IMR-90 (cell line): ENCODE measurements at regions not wholly inside any gene's neighbourhood (a gene's known extent, or its start where the extent isn't known, plus 50 kb on each side); places are given as distances from the start of the nearest gene placed in this dataset.

Experiments used
- ATAC-seq: fragments of 200-7000 bp; cut with Tn5 transposase; 2 replicates; pipeline ENCODE4 v1.9.1; 2020; ENCODE audit warnings: low read depth, mild to moderate bottlenecking, moderate library complexity
- BruUV-seq: library from RNA; stranded (reverse); fragments of 400-500 nt; replicated peaks from 2 replicates; lab custom pipeline; 2021; lab: Mats Ljungman, UMichigan
- CTCF ChIA-PET: fragments of 300-600 bp; formaldehyde crosslinking; extraction: SDS; loops from one replicate; lab custom pipeline; 2021; ENCODE audit warnings: antibody characterized with exemption; lab: Yijun Ruan, JAX
- POLR2A ChIA-PET: fragments of 300-600 bp; sonication (Branson Sonifier 250); formaldehyde crosslinking; loops from one replicate; lab custom pipeline; 2022; ENCODE audit warnings: antibody characterized with exemption; ENCODE audit not compliant: unreplicated experiment; lab: Charles Lee
- DNase-seq: peaks from one replicate; pipeline ENCODE4 v3.0.0; 2013
- H2AFZ ChIP-seq: replicated peaks from 2 replicates; pipeline ENCODE3; 2013; ENCODE audit warnings: low read length, mild to moderate bottlenecking; ENCODE audit not compliant: poor library complexity
- H2AK5ac ChIP-seq: 2 replicates; pipeline ENCODE4 v1.6.1; 2013; ENCODE audit warnings: low read depth, low read length, inconsistent platforms
- H2AK9ac ChIP-seq: replicated peaks from 2 replicates; pipeline ENCODE3; 2013; ENCODE audit warnings: mild to moderate bottlenecking, low read depth, low read length, moderate library complexity; ENCODE audit not compliant: poor library complexity
- H2BK120ac ChIP-seq: 2 replicates; pipeline ENCODE4 v1.6.1; 2013; ENCODE audit warnings: low read depth, low read length, inconsistent platforms
- H2BK15ac ChIP-seq: 3 replicates; pipeline ENCODE4 v1.6.1; 2013; ENCODE audit warnings: low read depth, low read length, inconsistent platforms
- H2BK20ac ChIP-seq: 2 replicates; pipeline ENCODE4 v1.6.1; 2013; ENCODE audit warnings: low read depth, mild to moderate bottlenecking, inconsistent platforms, low read length, moderate library complexity
- H2BK5ac ChIP-seq: 2 replicates; pipeline ENCODE4 v1.6.1; 2013; ENCODE audit warnings: mild to moderate bottlenecking, low read depth, low read length, inconsistent platforms; ENCODE audit not compliant: poor library complexity, severe bottlenecking
- H3K14ac ChIP-seq: replicated peaks from 2 replicates; pipeline ENCODE4 v1.6.1; 2013; ENCODE audit warnings: low read depth, low read length, inconsistent platforms
- H3K18ac ChIP-seq: 2 replicates; pipeline ENCODE4 v1.6.1; 2013; ENCODE audit warnings: low read depth, low read length, control low read depth
- H3K23ac ChIP-seq: 2 replicates; pipeline ENCODE4 v1.6.1; 2013; ENCODE audit warnings: low read depth, low read length, inconsistent platforms
- H3K27ac ChIP-seq: 2 replicates; pipeline ENCODE4 v1.5.1; 2013; ENCODE audit warnings: mild to moderate bottlenecking, control low read depth, low read length; ENCODE audit not compliant: insufficient read depth
- H3K27me3 ChIP-seq: 2 replicates; pipeline ENCODE4 v1.6.1; 2013; ENCODE audit warnings: low read length; ENCODE audit not compliant: control insufficient read depth, insufficient read depth
- H3K36me3 ChIP-seq: 2 replicates; pipeline ENCODE4 v1.6.1; 2013; ENCODE audit warnings: low read length, mixed read lengths; ENCODE audit not compliant: control insufficient read depth, insufficient read depth
- H3K4ac ChIP-seq: 2 replicates; pipeline ENCODE4 v1.6.1; 2013; ENCODE audit warnings: low read depth, low read length, inconsistent platforms
- H3K4me1 ChIP-seq: 2 replicates; pipeline ENCODE4 v1.6.1; 2013; ENCODE audit warnings: low read length, mixed read lengths; ENCODE audit not compliant: control insufficient read depth, insufficient read depth
- H3K4me2 ChIP-seq: 2 replicates; pipeline ENCODE4 v1.6.1; 2013; ENCODE audit warnings: low read depth, mild to moderate bottlenecking, control low read depth, low read length, moderate library complexity
- H3K4me3 ChIP-seq: 2 replicates; pipeline ENCODE4 v1.5.1; 2013; ENCODE audit warnings: low read depth, mild to moderate bottlenecking, control low read depth, low read length, moderate library complexity; ENCODE audit not compliant: insufficient read depth
- H3K56ac ChIP-seq: 2 replicates; pipeline ENCODE4 v1.6.1; 2013; ENCODE audit warnings: low read length, inconsistent platforms; ENCODE audit not compliant: insufficient read depth; ENCODE audit errors: extremely low read depth
- H3K79me1 ChIP-seq, 2 experiments: 2 replicates each; pipeline ENCODE4 v1.6.1; 2013; ENCODE audit warnings: low read length in 2 of 2, inconsistent platforms in 1 of 2, low read depth in 1 of 2
- H3K9ac ChIP-seq: 2 replicates; pipeline ENCODE4 v1.6.1; 2013; ENCODE audit warnings: low read depth, low read length, control low read depth
- H3K9me1 ChIP-seq: 2 replicates; pipeline ENCODE4 v1.6.1; 2013; ENCODE audit warnings: low read length, inconsistent platforms; ENCODE audit not compliant: insufficient read depth
- H3K9me3 ChIP-seq: 2 replicates; pipeline ENCODE4 v1.6.1; 2013; ENCODE audit warnings: low read length; ENCODE audit not compliant: control insufficient read depth, insufficient read depth
- H4K20me1 ChIP-seq: 2 replicates; pipeline ENCODE4 v1.6.1; 2013; ENCODE audit warnings: low read length, inconsistent platforms; ENCODE audit not compliant: insufficient read depth
- H4K5ac ChIP-seq: 2 replicates; pipeline ENCODE4 v1.6.1; 2013; ENCODE audit warnings: mild to moderate bottlenecking, low read depth, low read length, control low read depth
- H4K8ac ChIP-seq, 2 experiments: 2 replicates each; pipeline ENCODE4 v1.6.1; 2013; ENCODE audit warnings: low read depth in 2 of 2, low read length in 2 of 2, control low read depth in 1 of 2, inconsistent platforms in 1 of 2
- H4K91ac ChIP-seq: 2 replicates; pipeline ENCODE4 v1.6.1; 2013; ENCODE audit warnings: low read depth, low read length, inconsistent platforms; ENCODE audit not compliant: insufficient read depth
- CTCF ChIP-seq: conservative IDR thresholded peaks from 2 replicates; pipeline ENCODE4 v1.5.1; 2012; ENCODE audit warnings: mild to moderate bottlenecking, low read depth, low read length, improper control_type of control experiment
- FOS ChIP-seq: fragments of 150-350 bp; IDR thresholded peaks from 2 replicates; pipeline ENCODE4 v1.6.1; 2016; ENCODE audit warnings: low read depth, low read length
- MAZ ChIP-seq: IDR thresholded peaks from 2 replicates; pipeline ENCODE4 v1.6.1; 2012; ENCODE audit warnings: low read depth, mild to moderate bottlenecking, low read length, improper control_type of control experiment, moderate library complexity, borderline replicate concordance
- POLR2A ChIP-seq: IDR thresholded peaks from 2 replicates; pipeline ENCODE4 v1.6.1; 2012; ENCODE audit warnings: mild to moderate bottlenecking, low read depth, low read length
- RFX5 ChIP-seq: IDR thresholded peaks from 2 replicates; pipeline ENCODE4 v1.8.0; 2012; ENCODE audit warnings: low read depth, mild to moderate bottlenecking, low read length, moderate library complexity
- SMC3 ChIP-seq: fragments of 150-350 bp; IDR thresholded peaks from 2 replicates; pipeline ENCODE4 v1.6.1; 2016; ENCODE audit warnings: low read depth, mild to moderate bottlenecking, antibody characterized with exemption, low read length, moderate library complexity
- WGBS, 2 experiments: methylation state at CpG; one replicate each; pipeline versions ENCODE4 v1.1.5 to v1.1.7; 2013; ENCODE audit warnings: missing lambda C conversion rate in 2 of 2; ENCODE audit not compliant: insufficient read length in 1 of 2; ENCODE audit errors: extremely low coverage in 2 of 2; 5-methylcytosine and 5-hydroxymethylcytosine counted together
- dilution Hi-C: fragments of 300-500 bp; cut with HindIII; formaldehyde crosslinking; loops from one replicate; pipeline ENCODE4 v1.14.3; 2018; ENCODE audit warnings: low sequenced_read_pairs; ENCODE audit not compliant: unreplicated experiment
- in situ Hi-C: fragments of 300-500 bp; cut with MboI; formaldehyde crosslinking; loops from 3 replicates; pipeline ENCODE4 v1.14.3; 2019; ENCODE audit warnings: low sequenced_read_pairs, inconsistent platforms, mixed read lengths
- intact Hi-C: fragments of 100-400 bp; cut with micrococcal nuclease; formaldehyde crosslinking; loops from 2 replicates; pipeline ENCODE4 v1.10.0; 2022

- Histone ChIP-seq H2BK15ac (no peak overlapping the region), H2AK5ac (no peak overlapping the region), H3K9me3 (no peaks in the 10 kb centered on the region), H3K56ac (no peak overlapping the region), H3K36me3 (no peaks in the 10 kb centered on the region), H3K18ac (no peak overlapping the region), H4K8ac (no peak overlapping the region), H3K9me1 (no peaks in the 10 kb centered on the region), H2AFZ (no peak overlapping the region), H4K20me1 (no peaks in the 10 kb centered on the region), H4K5ac (no peak overlapping the region), H3K9ac (no peak overlapping the region), H2AK9ac (no peak overlapping the region), H3K79me1 (no peaks in the 10 kb centered on the region), H3K14ac (no peak overlapping the region), H3K4me1 (no peaks in the 10 kb centered on the region), H4K91ac (no peak overlapping the region), H3K27me3 (peaks cover 17% of the 10 kb centered on the region), H3K27ac (no peak overlapping the region), H3K4ac (no peak overlapping the region), H3K4me2 (no peak overlapping the region), H3K4me3 (no peak overlapping the region), H2BK120ac (no peak overlapping the region), H3K23ac (no peak overlapping the region), H2BK20ac (no peak overlapping the region), H2BK5ac (no peak overlapping the region)
- BruUV-seq: no TSS peak
- no peak for DNase-seq
- no peak for ATAC-seq
- intact Hi-C loops: loop anchor here (5.0 kb wide), 1 partner anchor 598 kb away; no protein-coding TSS in a partner anchor
- no peak for TF ChIP-seq CTCF
- TF ChIP-seq RFX5: no peak
- no peak for TF ChIP-seq SMC3
- TF ChIP-seq FOS: no peak
- no peak for TF ChIP-seq POLR2A
- TF ChIP-seq MAZ: no peak
- ChIA-PET CTCF (no interaction called here), POLR2A (no interaction called here)
- in situ Hi-C loops: no loop called here
- 40% methylated on average over 1 of the region's 6 CpGs; no CpG with 5 or more reads in 1 of the 2 experiments for WGBS, 2 experiments
- dilution Hi-C loops: no loop called here
These were observed 74.6 kb upstream of the NALF2 start for GRCh38 chrX:69429339-69430015.
